Heart right ventricle (tissue), 16 donors: ENCODE measurements at regions not wholly inside any gene's neighbourhood (a gene's known extent, or its start where the extent isn't known, plus 50 kb on each side); places are given as distances from the start of the nearest gene placed in this dataset.

Source experiments
- ATAC-seq, 8 donors: fragments of 200-7000 bp; cut with Tn5 transposase; one replicate each; pipeline ENCODE4 v1.9.1; 2020; ENCODE audit warnings: mild to moderate bottlenecking in 8 of 8, moderate library complexity in 8 of 8, moderate number of reproducible peaks in 1 of 8
- DNase-seq, 2 donors: peaks; one replicate each; pipeline ENCODE4 v3.0.0-alpha.2; 2020
- H3K27ac ChIP-seq, 10 donors: fragments of 200-600 bp; sonication (generic) in 2 of 10; one replicate each; pipeline versions ENCODE4 v1.5.0 to v1.8.0; 2020 to 2022; ENCODE audit warnings: mild to moderate bottlenecking in 3 of 10
- H3K27me3 ChIP-seq, 7 donors: fragments of 200-600 bp; one replicate each; pipeline ENCODE4 v1.8.0; 2021 to 2022; ENCODE audit warnings: mild to moderate bottlenecking in 2 of 7
- H3K36me3 ChIP-seq, 9 donors: fragments of 200-600 bp; sonication (generic) in 1 of 9; one replicate each; pipeline versions ENCODE4 v1.5.0 to v1.8.0; 2020 to 2022; ENCODE audit warnings: mild to moderate bottlenecking in 2 of 9
- H3K4me1 ChIP-seq, 9 donors: fragments of 200-600 bp; sonication (generic) in 1 of 9; one replicate each; pipeline versions ENCODE4 v1.5.0 to v1.8.0; 2020 to 2022; ENCODE audit warnings: mild to moderate bottlenecking in 4 of 9
- H3K4me3 ChIP-seq, 10 donors: fragments of 200-600 bp; sonication (generic) in 2 of 10; one replicate each; pipeline versions ENCODE4 v1.5.0 to v1.8.0; 2020 to 2022; ENCODE audit warnings: mild to moderate bottlenecking in 7 of 10, moderate library complexity in 2 of 10
- H3K9me3 ChIP-seq, 11 donors: fragments of 200-600 bp in 10 of 11; sonication (generic) in 2 of 11; one replicate each; pipeline versions ENCODE4 v1.5.0 to v1.8.0; 2013 to 2022; ENCODE audit warnings: mild to moderate bottlenecking in 2 of 11, control low read depth in 1 of 11, moderate library complexity in 1 of 11
- WGBS, 2 donors: extraction: QIAGEN DNeasy Blood & Tissue Kit; methylation state at CpG; one replicate each; pipeline ENCODE4 v1.1.7; 2013; ENCODE audit warnings: inconsistent platforms in 1 of 2; 5-methylcytosine and 5-hydroxymethylcytosine counted together
- intact Hi-C, 10 donors: fragments of 100-400 bp; cut with DNase I; formaldehyde crosslinking; loops; one replicate each; pipeline versions ENCODE4 v1.11.1 to v1.14.2; 2022
- TF ChIP-seq, protein P1 (sequence below), 9 donors: fragments of 200-600 bp; sonication (generic) in 2 of 9; IDR thresholded peaks; one replicate each; pipeline versions ENCODE4 v1.5.0 to v1.8.0; 2021 to 2022; ENCODE audit warnings: antibody characterized with exemption in 9 of 9, mild to moderate bottlenecking in 5 of 9, moderate library complexity in 1 of 9
- donor health status: Arrhythmogenic right ventricular cardiomyopathy.
- donor health status: ischemic (EF 13 %, LVEDD 7.1; RV severe dilation, severe dysfunction).
- donor health status: healthy with polysubstance abuse.
- donor health status: DM: no; HTN: yes; CAD: no.
- donor health status: DM: no; HTN: no; CAD: no.
- donor health status: ischemic (EF 25% LVEDD 6.9; RV normal size, moderate dysfunction).
- donor health status: ischemic (EF 25% LVEDD 5.7; RV mildly dilated, moderate dysfunction).
- donor health status: healthy.
- donor health status: DM: yes; HTN: yes; CAD: no.
- donor health status: Ischemic cardiomyopathy.
- donor health status: ischemic (EF 35%, LVEDD 5.7; RV mildly dilated, moderate dysfunction).
- donor health status: nonischemic (EF 11% LVEDD 7.7; RV severe dilation, severe dysfunction).
- donor health status: DM: yes; HTN: yes; CAD: no.
- donor health status: PGD.
- donor health status: ischemic (EF 29% LVEDD 5.4; RV normal size, mild dysfunction).
- donor health status: nonischemic (EF 23%, LVEDD 6.1; RV moderate dilation, normal function).

DNA sequence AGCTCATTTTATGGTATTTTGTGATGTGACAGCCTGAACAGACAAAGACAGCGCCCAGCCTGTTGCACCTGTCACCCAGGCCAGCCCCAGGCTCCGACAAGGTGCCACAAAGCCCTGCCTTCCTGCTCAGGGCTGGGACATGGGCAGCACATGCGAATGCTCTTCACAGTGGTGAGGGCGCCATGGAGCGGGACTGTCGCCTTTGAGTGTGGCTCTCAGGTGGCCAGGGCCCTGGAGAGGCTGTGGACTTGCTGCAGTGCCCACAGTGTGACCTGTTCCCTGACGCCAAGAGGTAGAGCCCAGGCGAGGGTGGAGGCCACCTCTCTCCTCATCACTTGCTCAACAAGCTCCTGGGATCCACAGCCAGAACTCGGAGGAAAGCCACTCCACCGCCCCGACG lies 346.3 kb downstream of the SHANK2 start:
- intact Hi-C loops: no loop called here
- ATAC-seq (no peak), DNase-seq (no peak)
- Histone ChIP-seq H3K4me3 (no peak overlapping the region), H3K9me3 (no peaks in the 10 kb centered on the region), H3K27me3 (peaks cover 0 to 20% (median 19%) of the 10 kb centered on the region in 7 donors), H3K4me1 (no peaks in the 10 kb centered on the region), H3K27ac (no peak overlapping the region), H3K36me3 (no peaks in the 10 kb centered on the region)
- TF ChIP-seq, protein P1, sequence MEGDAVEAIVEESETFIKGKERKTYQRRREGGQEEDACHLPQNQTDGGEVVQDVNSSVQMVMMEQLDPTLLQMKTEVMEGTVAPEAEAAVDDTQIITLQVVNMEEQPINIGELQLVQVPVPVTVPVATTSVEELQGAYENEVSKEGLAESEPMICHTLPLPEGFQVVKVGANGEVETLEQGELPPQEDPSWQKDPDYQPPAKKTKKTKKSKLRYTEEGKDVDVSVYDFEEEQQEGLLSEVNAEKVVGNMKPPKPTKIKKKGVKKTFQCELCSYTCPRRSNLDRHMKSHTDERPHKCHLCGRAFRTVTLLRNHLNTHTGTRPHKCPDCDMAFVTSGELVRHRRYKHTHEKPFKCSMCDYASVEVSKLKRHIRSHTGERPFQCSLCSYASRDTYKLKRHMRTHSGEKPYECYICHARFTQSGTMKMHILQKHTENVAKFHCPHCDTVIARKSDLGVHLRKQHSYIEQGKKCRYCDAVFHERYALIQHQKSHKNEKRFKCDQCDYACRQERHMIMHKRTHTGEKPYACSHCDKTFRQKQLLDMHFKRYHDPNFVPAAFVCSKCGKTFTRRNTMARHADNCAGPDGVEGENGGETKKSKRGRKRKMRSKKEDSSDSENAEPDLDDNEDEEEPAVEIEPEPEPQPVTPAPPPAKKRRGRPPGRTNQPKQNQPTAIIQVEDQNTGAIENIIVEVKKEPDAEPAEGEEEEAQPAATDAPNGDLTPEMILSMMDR (IDR thresholded peaks at IDR 0.05): no peak
- 90 to 92% methylated on average over 12 of the region's 12 CpGs for WGBS, 2 donors

DNA sequence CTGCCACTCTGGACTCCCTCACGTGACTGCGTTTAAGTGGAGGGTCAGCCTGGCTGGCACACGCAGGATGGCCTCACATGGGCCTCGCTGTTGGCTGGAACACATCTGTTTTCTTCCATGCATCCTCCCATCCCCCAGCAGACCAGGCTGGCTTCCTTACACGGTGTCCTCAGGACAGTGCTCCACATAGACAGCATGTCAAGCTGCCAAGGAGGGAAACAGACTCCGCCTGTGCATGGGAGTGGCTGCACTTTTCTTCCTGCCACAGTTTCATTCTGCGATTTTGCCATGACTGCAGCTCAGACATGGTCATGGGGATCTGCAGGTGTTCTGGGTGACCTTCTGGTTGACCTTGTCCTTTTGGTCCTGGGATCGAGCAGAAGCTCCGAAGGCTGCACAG lies 344.2 kb downstream of the SHANK2 start:
- 56 to 61% methylated on average over 9 of the region's 9 CpGs for WGBS, 2 donors
- H3K9me3 ChIP-seq: no peaks in the 10 kb centered on the region
- ATAC-seq (no peak), DNase-seq (no peak)
- H3K4me3 ChIP-seq: no peak overlapping the region
- H3K27me3 ChIP-seq: peaks cover 0 to 34% (median 24%) of the 10 kb centered on the region in 7 donors
- no peaks in the 10 kb centered on the region for H3K4me1 ChIP-seq
- TF ChIP-seq, protein P1 (IDR thresholded peaks at IDR 0.05): no peak
- intact Hi-C loops: no loop called here
- H3K36me3 ChIP-seq: no peaks in the 10 kb centered on the region
- no peak overlapping the region for H3K27ac ChIP-seq

DNA sequence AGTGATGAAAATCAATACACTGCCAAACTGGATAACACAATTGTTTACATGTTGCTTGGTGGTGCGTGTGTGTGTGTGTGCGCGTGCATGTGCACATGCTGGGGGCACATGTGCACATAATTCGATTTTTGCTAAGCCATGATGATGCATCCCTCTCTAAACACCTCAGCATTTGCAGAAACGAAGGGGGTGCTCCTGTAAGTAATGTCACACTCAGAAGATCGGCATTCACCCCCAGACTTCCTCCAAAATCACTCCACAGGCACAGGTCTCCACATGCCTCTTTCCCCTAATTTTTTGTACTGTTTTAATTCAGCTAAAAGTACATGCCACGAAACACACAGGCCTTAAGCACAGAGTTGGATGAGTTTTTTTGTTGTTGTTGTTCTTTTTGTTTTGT lies 341.5 kb downstream of the SHANK2 start:
- DNase-seq (no peak), ATAC-seq (no peak)
- Histone ChIP-seq H3K4me1 (no peaks in the 10 kb centered on the region), H3K4me3 (no peak overlapping the region), H3K9me3 (no peaks in the 10 kb centered on the region), H3K27ac (no peak overlapping the region), H3K27me3 (peaks cover 0 to 43% (median 32%) of the 10 kb centered on the region in 7 donors), H3K36me3 (no peaks in the 10 kb centered on the region)
- intact Hi-C loops: no loop called here
- WGBS, 2 donors: 81 to 82% methylated on average over 7 of the region's 7 CpGs
- TF ChIP-seq, protein P1 (IDR thresholded peaks at IDR 0.05): no peak

DNA sequence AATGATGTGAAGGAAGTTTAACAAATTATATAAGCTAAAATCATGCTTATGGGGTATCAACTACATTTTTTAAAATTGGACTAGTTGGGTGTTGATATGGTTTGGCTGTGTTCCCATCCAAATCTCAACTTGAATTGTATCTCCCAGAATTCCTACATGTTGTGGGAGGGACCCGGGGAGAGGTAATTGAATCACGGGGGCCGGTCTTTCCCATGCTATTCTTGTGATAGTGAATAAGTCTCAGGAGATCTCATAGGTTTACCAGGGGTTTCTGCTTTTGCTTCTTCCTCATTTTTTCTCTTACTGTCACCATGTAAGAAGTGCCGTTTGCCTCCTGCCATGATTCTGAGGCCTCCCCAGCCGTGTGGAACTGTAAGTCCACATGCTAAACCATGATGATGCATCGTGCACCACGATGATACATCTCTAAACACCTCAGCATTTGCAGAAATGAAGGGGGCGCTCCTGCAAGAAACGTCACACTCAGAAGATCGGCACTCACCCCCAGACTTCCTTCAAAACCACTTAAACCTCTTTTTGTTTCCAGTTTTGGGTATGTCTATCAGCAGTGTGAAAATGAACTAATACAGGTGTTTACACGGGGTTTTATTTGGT lies 340.0 kb downstream of the SHANK2 start:
- H3K36me3 ChIP-seq: no peaks in the 10 kb centered on the region
- no peaks in the 10 kb centered on the region for H3K4me1 ChIP-seq

More for the DNA sequence above, 340.0 kb downstream of the SHANK2 start:
- Histone ChIP-seq H3K9me3 (peaks cover 0 to 2% (median 0%) of the 10 kb centered on the region in 11 donors), H3K4me3 (no peak overlapping the region), H3K27me3 (peaks cover 0 to 48% (median 32%) of the 10 kb centered on the region in 7 donors), H3K27ac (no peak overlapping the region)
- ATAC-seq (no peak), DNase-seq (no peak)
- TF ChIP-seq, protein P1 (IDR thresholded peaks at IDR 0.05): no peak
- intact Hi-C loops: no loop called here
- WGBS, 2 donors: 57 to 60% methylated on average over 11 of the region's 11 CpGs
